HUES6 (cell line): ENCODE measurements at regions not wholly inside any gene's neighbourhood (a gene's known extent, or its start where the extent isn't known, plus 50 kb on each side); places are given as distances from the start of the nearest gene placed in this dataset.

ENCODE experiments used
- H3K27ac ChIP-seq: 2 replicates; pipeline ENCODE4 v1.7.0; 2013; ENCODE audit warnings: low read depth, mild to moderate bottlenecking, low read length, inconsistent platforms
- H3K27me3 ChIP-seq: 2 replicates; pipeline ENCODE4 v1.6.1; 2013; ENCODE audit warnings: low read length; ENCODE audit not compliant: control insufficient read depth, insufficient read depth
- H3K36me3 ChIP-seq: 2 replicates; pipeline ENCODE4 v1.6.1; 2013; ENCODE audit warnings: low read length; ENCODE audit not compliant: control insufficient read depth, insufficient read depth
- H3K4me1 ChIP-seq: 2 replicates; pipeline ENCODE4 v1.6.1; 2013; ENCODE audit warnings: low read length; ENCODE audit not compliant: control insufficient read depth, insufficient read depth
- H3K4me3 ChIP-seq: 2 replicates; pipeline ENCODE4 v1.5.1; 2013; ENCODE audit warnings: low read depth, low read length
- H3K9ac ChIP-seq: one replicate; pipeline ENCODE4 v1.6.1; 2013; ENCODE audit warnings: mild to moderate bottlenecking, low read length
- H3K9me3 ChIP-seq: 2 replicates; pipeline ENCODE4 v1.6.1; 2013; ENCODE audit warnings: low read depth, low read length; ENCODE audit not compliant: control insufficient read depth, insufficient read depth

DNA sequence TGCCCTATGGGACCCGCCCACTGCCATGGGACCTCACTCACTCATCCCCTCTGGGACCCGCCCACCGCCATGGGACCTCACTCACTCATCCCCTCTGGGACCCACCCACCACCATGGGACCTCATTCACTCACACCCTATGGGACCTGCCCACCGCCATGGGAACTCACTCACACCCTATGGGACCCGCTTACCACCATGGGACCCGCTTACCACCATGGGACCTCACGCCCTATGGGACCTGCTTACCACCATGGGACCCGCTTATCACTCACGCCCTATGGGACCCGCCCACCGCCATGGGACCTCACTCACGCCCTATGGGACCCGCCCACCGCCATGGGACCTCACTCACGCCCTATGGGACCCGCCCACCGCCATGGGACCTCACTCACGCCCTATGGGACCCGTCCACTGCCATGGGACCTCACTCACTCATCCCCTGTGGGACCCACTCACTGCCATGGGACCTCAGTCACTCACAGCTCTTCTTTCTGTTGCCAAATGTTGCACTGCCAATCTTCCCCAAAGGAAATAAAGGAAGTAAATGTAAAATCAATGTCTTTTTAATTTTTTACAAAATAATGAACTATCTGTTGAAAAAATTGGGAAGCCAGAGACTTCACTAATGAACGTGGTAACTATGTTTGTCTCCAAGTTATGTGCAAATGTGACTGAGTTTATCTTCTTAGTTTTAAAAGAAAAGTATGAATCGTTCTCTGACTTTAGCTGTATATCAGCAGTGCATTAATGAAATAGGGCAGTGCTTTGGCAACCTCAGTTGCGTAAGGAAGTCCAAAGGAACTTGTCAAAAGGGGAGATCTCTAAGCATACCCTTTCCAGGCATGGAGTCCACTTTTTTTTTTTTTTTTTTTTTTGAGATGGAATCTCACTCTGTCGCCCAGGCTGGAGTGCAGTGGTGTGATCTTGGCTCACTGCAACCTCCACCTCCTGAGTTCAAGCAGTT, 101.5 kb upstream of the MGAT5 start:
- H3K36me3 ChIP-seq = no peaks in the 10 kb centered on the region; the same call in 1 of the 2 replicates
- H3K27me3 ChIP-seq = no peaks in the 10 kb centered on the region
- H3K9ac ChIP-seq = no peak overlapping the region
- H3K9me3 ChIP-seq = no peaks in the 10 kb centered on the region
- H3K4me3 ChIP-seq = no peak overlapping the region
- no peak overlapping the region for H3K27ac ChIP-seq
- peaks cover 12% of the 10 kb centered on the region; the same call in 1 of the 2 replicates for H3K4me1 ChIP-seq

GRCh38 chr2:134153294-134153880, 100.5 kb upstream of the MGAT5 start:
- H3K36me3 ChIP-seq = no peaks in the 10 kb centered on the region; the same call in 1 of the 2 replicates
- no peak overlapping the region for H3K27ac ChIP-seq
- H3K9ac ChIP-seq = no peak overlapping the region

GRCh38 chr2:134154246-134154645, 99.6 kb upstream of the MGAT5 start:
- no peak overlapping the region for H3K9ac ChIP-seq
- peaks cover 18% of the 10 kb centered on the region for H3K4me1 ChIP-seq
- H3K27ac ChIP-seq = no peak overlapping the region
- H3K4me3 ChIP-seq = no peak overlapping the region
- no peaks in the 10 kb centered on the region; the same call in 1 of the 2 replicates for H3K36me3 ChIP-seq
- H3K27me3 ChIP-seq = no peaks in the 10 kb centered on the region
- H3K9me3 ChIP-seq = no peaks in the 10 kb centered on the region

More at GRCh38 chr2:134153294-134153880, 100.5 kb upstream of the MGAT5 start:
- H3K4me3 ChIP-seq = no peak overlapping the region
- no peaks in the 10 kb centered on the region for H3K27me3 ChIP-seq
- no peaks in the 10 kb centered on the region for H3K9me3 ChIP-seq
- peaks cover 13% of the 10 kb centered on the region; the same call in 1 of the 2 replicates for H3K4me1 ChIP-seq

DNA sequence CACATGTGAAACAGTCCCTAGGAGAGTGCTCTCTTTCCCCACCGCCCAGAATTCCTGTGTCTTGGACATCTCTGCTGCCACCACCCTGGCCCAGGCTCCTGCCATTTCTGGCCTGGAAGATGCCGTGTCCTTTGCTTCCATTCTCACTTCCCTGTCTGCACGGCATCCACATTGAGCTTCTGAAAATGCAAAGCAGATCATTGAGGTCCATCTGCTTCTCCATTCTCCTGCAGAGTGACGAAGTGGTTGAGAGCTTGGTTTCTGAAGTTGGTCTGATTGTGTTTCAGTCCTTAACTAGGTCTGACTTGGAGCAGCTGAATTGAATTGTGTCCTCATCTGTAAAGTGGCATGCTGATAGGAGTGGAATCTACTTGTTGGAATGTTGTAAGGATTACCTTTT, 98.7 kb upstream of the MGAT5 start:
- no peaks in the 10 kb centered on the region; the same call in 1 of the 2 replicates for H3K36me3 ChIP-seq
- no peak overlapping the region for H3K4me3 ChIP-seq
- H3K9ac ChIP-seq = no peak overlapping the region
- H3K27me3 ChIP-seq = no peaks in the 10 kb centered on the region
- peaks cover 19% of the 10 kb centered on the region for H3K4me1 ChIP-seq
- no peak overlapping the region for H3K27ac ChIP-seq
- no peaks in the 10 kb centered on the region for H3K9me3 ChIP-seq

DNA sequence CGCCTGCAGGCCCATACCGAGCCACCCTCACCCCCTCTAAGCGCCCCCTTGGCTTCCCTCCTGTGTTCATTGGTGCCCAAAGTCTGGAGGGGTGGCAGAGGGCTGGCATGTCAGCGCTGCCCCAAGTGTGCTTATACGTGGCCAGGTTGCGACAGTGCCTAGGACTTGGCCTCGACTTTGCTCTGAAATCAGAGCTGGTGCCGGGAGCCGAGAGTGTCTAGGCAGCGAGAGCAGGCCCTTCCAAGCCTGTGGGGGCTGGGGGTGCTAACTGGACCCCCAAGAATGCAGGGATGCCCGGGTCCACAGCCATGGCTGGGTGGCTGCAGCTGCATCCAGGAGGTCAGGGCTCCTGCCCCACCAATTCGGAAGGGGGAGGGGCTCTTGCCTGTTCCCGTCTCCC, 95.6 kb upstream of the MGAT5 start:
- no peak overlapping the region for H3K4me3 ChIP-seq
- no peaks in the 10 kb centered on the region for H3K27me3 ChIP-seq
- no peaks in the 10 kb centered on the region for H3K9me3 ChIP-seq
- no peak overlapping the region for H3K27ac ChIP-seq
- H3K9ac ChIP-seq = no peak overlapping the region
- H3K36me3 ChIP-seq = no peaks in the 10 kb centered on the region; the same call in 1 of the 2 replicates
- H3K4me1 ChIP-seq = peaks cover 30% of the 10 kb centered on the region

GRCh38 chr2:134161170-134161547, 92.7 kb upstream of the MGAT5 start:
- H3K27me3 ChIP-seq = no peaks in the 10 kb centered on the region
- H3K4me1 ChIP-seq = peaks cover 29% of the 10 kb centered on the region
- no peaks in the 10 kb centered on the region; the same call in 1 of the 2 replicates for H3K36me3 ChIP-seq
- H3K9ac ChIP-seq = no peak overlapping the region
- H3K4me3 ChIP-seq = no peak overlapping the region
- H3K9me3 ChIP-seq = no peaks in the 10 kb centered on the region
- no peak overlapping the region for H3K27ac ChIP-seq

DNA sequence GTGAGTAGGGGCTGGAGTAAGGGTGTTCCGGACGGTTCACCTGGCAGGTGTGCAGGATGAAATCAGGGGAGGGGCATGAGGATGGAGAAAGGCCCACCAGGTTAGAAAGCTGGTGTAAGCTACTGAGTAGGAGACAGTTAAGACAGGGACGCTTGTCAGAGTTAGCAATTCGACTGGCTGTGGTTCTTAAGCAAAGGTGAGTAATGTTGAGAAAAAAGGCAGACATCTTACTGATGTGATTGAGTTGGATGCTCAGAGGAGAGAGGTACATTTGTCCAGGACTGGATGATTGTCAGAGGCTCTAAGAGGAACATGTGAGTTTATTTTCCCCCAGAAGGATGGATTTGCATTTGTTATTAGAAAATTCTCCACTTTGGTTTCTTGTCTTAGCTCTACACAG, 90.5 kb upstream of the MGAT5 start:
- peaks cover 28% of the 10 kb centered on the region for H3K4me1 ChIP-seq
- H3K27ac ChIP-seq = no peak overlapping the region
- H3K4me3 ChIP-seq = no peak overlapping the region
- no peaks in the 10 kb centered on the region for H3K9me3 ChIP-seq
- H3K36me3 ChIP-seq = no peaks in the 10 kb centered on the region
- H3K9ac ChIP-seq = no peak overlapping the region
- no peaks in the 10 kb centered on the region for H3K27me3 ChIP-seq

DNA sequence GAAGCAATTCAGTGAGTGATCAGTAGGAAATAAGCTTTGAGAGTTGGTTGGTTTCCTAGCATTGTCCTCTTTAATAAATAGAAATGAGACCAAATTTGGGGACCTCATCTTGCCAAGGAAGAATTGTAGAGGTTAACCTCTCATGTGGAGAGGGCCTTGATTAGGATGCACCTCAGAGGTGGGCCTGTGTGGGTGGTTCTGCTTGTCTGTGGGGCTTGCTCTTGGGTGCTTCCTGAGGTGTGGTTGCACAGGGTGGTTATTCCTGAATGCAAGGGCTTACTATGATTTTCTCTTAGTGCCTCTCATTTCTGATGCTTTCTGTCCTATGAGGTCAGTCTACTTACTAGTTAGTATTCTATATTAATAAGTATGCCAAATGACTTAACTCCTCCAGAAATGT, 89.6 kb upstream of the MGAT5 start:
- Histone ChIP-seq H3K27ac (no peak overlapping the region), H3K9ac (no peak overlapping the region), H3K27me3 (no peaks in the 10 kb centered on the region), H3K4me3 (no peak overlapping the region), H3K36me3 (no peaks in the 10 kb centered on the region), H3K9me3 (no peaks in the 10 kb centered on the region), H3K4me1 (peaks cover 26% of the 10 kb centered on the region)

DNA sequence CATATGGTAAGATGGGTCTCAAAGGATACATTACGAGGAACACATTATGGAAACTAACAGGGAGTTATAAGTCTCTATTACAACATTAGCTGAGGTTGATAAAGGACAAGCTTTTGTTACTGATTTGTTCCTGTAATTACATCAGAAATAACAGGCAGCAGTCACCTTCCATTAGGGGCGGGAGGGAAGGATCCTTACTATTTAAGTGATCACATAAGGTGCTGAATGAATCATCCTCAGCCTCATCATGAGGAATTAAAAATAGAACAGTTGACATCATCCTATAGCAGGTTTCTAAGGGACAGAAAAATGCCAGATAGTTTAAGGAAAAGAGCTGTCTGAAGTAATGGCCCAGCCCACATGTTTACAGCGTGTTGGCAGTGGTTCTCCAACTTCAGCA, 86.9 kb upstream of the MGAT5 start:
- no peak overlapping the region for H3K27ac ChIP-seq
- H3K27me3 ChIP-seq = no peaks in the 10 kb centered on the region
- H3K4me3 ChIP-seq = no peak overlapping the region
- H3K9me3 ChIP-seq = no peaks in the 10 kb centered on the region
- no peaks in the 10 kb centered on the region; the same call in 1 of the 2 replicates for H3K36me3 ChIP-seq
- H3K4me1 ChIP-seq = peaks cover 13% of the 10 kb centered on the region; the same call in 1 of the 2 replicates
- H3K9ac ChIP-seq = no peak overlapping the region

GRCh38 chr2:134169788-134170187, 84.1 kb upstream of the MGAT5 start:
- H3K27ac ChIP-seq = no peak overlapping the region
- H3K9ac ChIP-seq = no peak overlapping the region
- H3K4me3 ChIP-seq = no peak overlapping the region

DNA sequence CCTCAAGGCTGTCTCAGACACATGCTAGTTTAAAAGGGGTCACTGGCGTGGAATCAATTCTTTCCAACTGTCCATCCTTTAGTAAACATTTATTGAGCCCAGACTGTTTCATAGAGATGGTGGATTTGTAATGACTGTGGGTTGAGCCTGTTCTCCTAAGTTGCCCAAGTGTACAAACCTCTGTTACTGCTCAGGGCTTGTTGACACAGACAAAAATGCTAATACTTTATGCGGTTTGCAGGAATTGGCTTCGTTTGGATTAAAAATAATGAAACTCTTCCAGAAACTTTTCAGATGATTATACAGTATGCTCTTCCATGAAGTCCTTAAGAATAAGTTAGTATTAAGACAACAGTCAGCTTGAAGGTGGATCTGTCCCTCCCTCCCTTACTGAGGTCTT, 83.6 kb upstream of the MGAT5 start:
- peaks cover 10% of the 10 kb centered on the region; the same call in 1 of the 2 replicates for H3K4me1 ChIP-seq
- no peak overlapping the region for H3K4me3 ChIP-seq
- H3K27ac ChIP-seq = no peak overlapping the region
- no peaks in the 10 kb centered on the region for H3K9me3 ChIP-seq
- H3K9ac ChIP-seq = no peak overlapping the region
- H3K36me3 ChIP-seq = no peaks in the 10 kb centered on the region; the same call in 1 of the 2 replicates
- no peaks in the 10 kb centered on the region for H3K27me3 ChIP-seq

More at GRCh38 chr2:134169788-134170187, 84.1 kb upstream of the MGAT5 start:
- H3K4me1 ChIP-seq = peaks cover 10% of the 10 kb centered on the region; the same call in 1 of the 2 replicates
- H3K27me3 ChIP-seq = no peaks in the 10 kb centered on the region
- no peaks in the 10 kb centered on the region; the same call in 1 of the 2 replicates for H3K36me3 ChIP-seq
- H3K9me3 ChIP-seq = no peaks in the 10 kb centered on the region
